Transverse colon (tissue), 3 donors: ENCODE measurements at regions not wholly inside any gene's neighbourhood (a gene's known extent, or its start where the extent isn't known, plus 50 kb on each side); places are given as distances from the start of the nearest gene placed in this dataset.

ENCODE experiments used
- CTCF ChIP-seq, 5 experiments: fragments of 200-600 bp in 3 of 5; fragments of 450-650 bp in 2 of 5; sonication (generic) in 3 of 5; IDR thresholded peaks; 1 replicate in 2 of 5; 2 replicates in 3 of 5; pipeline ENCODE4 v1.5.1; 2016 to 2017; ENCODE audit warnings: antibody characterized with exemption in 5 of 5, inconsistent platforms in 3 of 5, mild to moderate bottlenecking in 2 of 5, moderate library complexity in 1 of 5
- POLR2A ChIP-seq: fragments of 450-650 bp; IDR thresholded peaks from one replicate; pipeline ENCODE4 v1.6.1; 2016; ENCODE audit warnings: antibody characterized with exemption, mild to moderate bottlenecking, moderate library complexity

GRCh38 chr10:100636848-100637553, 101.3 kb downstream of the HIF1AN start:
- no peak for TF ChIP-seq POLR2A
- TF ChIP-seq CTCF (IDR thresholded peaks at IDR 0.05): no peak
